ENCODE measurements at regions not wholly inside any gene's neighbourhood (a gene's known extent, or its start where the extent isn't known, plus 50 kb on each side); places are given as distances from the start of the nearest gene placed in this dataset.

GRCh38 chr6:88361298-88361697, 195.2 kb upstream of the CNR1 start:
- TF ChIP-seq CTCF (IDR thresholded peaks at IDR 0.05; ENCODE audit: insufficient read depth, low read length, poor library complexity, severe bottlenecking) (no peak), EZH2phosphoT487 (conservative IDR thresholded peaks at IDR 0.05; ENCODE audit: low read length) (no peak)
